Liver (tissue), 3 donors: ENCODE measurements at regions not wholly inside any gene's neighbourhood (a gene's known extent, or its start where the extent isn't known, plus 50 kb on each side); places are given as distances from the start of the nearest gene placed in this dataset.
A peak's percentile ranks its signal among the peaks of the same experiment; 100 is the strongest.

Source experiments
- HNF4A ChIP-seq, 2 donors: conservative IDR thresholded peaks; 2 replicates each; pipeline ENCODE4 v1.6.1; 2016; ENCODE audit warnings: antibody characterized with exemption in 2 of 2, mild to moderate bottlenecking in 2 of 2
- TAF1 ChIP-seq: conservative IDR thresholded peaks from 2 replicates; pipeline ENCODE4 v1.6.1; 2016; ENCODE audit warnings: antibody characterized with exemption, mild to moderate bottlenecking
- YY1 ChIP-seq: IDR thresholded peaks from 2 replicates; pipeline ENCODE4 v1.6.1; 2016; ENCODE audit warnings: antibody characterized with exemption, mild to moderate bottlenecking
- TF ChIP-seq, protein P1 (sequence below): IDR thresholded peaks from 2 replicates; pipeline ENCODE4 v1.6.1; 2016; ENCODE audit warnings: antibody characterized with exemption
- TF ChIP-seq, protein P2 (sequence below): IDR thresholded peaks from 2 replicates; pipeline ENCODE4 v1.6.1; 2016; ENCODE audit warnings: antibody characterized with exemption
- TF ChIP-seq, protein P3 (sequence below): fragments of 150-350 bp; IDR thresholded peaks from 2 replicates; pipeline ENCODE4 v1.5.1; 2017; ENCODE audit warnings: improper control_type of control experiment, low read depth, low read length; ENCODE audit not compliant: missing input control
- donor health status: healthy.
- donor health status: healthy.

DNA sequence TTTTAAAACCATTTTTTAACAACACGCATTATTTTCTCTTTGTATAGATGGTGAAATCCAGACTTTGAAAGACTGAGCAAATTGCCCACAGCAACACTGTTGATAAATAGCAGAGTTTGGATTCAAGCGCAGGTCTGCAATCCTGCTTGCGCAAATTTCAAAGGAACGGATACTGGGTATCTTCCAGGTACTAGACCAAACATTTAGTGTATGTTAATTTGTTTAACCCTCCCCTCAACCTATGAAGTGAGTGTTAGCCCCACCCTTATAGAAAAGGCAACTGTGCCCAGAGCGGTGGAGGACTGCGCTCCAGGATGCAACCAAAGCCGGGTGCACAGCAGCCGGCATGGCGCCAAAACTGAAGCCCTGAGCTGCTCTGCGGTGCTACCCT is 103.8 kb downstream of the CPN2 start:
- TF ChIP-seq, protein P1, sequence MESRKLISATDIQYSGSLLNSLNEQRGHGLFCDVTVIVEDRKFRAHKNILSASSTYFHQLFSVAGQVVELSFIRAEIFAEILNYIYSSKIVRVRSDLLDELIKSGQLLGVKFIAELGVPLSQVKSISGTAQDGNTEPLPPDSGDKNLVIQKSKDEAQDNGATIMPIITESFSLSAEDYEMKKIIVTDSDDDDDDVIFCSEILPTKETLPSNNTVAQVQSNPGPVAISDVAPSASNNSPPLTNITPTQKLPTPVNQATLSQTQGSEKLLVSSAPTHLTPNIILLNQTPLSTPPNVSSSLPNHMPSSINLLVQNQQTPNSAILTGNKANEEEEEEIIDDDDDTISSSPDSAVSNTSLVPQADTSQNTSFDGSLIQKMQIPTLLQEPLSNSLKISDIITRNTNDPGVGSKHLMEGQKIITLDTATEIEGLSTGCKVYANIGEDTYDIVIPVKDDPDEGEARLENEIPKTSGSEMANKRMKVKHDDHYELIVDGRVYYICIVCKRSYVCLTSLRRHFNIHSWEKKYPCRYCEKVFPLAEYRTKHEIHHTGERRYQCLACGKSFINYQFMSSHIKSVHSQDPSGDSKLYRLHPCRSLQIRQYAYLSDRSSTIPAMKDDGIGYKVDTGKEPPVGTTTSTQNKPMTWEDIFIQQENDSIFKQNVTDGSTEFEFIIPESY: peak; percentile 93
- TF ChIP-seq, protein P2, sequence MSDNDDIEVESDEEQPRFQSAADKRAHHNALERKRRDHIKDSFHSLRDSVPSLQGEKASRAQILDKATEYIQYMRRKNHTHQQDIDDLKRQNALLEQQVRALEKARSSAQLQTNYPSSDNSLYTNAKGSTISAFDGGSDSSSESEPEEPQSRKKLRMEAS: peak; percentile 94
- TF ChIP-seq YY1 (peak; percentile 83), TAF1 (peak; percentile 68), HNF4A (conservative IDR thresholded peaks at IDR 0.05) (peak; percentile 93 to 95)
- TF ChIP-seq, protein P3, sequence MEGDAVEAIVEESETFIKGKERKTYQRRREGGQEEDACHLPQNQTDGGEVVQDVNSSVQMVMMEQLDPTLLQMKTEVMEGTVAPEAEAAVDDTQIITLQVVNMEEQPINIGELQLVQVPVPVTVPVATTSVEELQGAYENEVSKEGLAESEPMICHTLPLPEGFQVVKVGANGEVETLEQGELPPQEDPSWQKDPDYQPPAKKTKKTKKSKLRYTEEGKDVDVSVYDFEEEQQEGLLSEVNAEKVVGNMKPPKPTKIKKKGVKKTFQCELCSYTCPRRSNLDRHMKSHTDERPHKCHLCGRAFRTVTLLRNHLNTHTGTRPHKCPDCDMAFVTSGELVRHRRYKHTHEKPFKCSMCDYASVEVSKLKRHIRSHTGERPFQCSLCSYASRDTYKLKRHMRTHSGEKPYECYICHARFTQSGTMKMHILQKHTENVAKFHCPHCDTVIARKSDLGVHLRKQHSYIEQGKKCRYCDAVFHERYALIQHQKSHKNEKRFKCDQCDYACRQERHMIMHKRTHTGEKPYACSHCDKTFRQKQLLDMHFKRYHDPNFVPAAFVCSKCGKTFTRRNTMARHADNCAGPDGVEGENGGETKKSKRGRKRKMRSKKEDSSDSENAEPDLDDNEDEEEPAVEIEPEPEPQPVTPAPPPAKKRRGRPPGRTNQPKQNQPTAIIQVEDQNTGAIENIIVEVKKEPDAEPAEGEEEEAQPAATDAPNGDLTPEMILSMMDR: no peak
